Upper lobe of left lung (tissue), 4 donors: ENCODE measurements at regions not wholly inside any gene's neighbourhood (a gene's known extent, or its start where the extent isn't known, plus 50 kb on each side); places are given as distances from the start of the nearest gene placed in this dataset.

Source experiments
- CTCF ChIP-seq, 6 experiments: fragments of 450-650 bp in 4 of 6; fragments of 200-600 bp in 2 of 6; sonication (generic) in 2 of 6; IDR thresholded peaks; one replicate each; pipeline ENCODE4 v1.5.1; 2016 to 2019; ENCODE audit warnings: antibody characterized with exemption in 6 of 6
- POLR2A ChIP-seq, 4 donors: fragments of 450-650 bp; IDR thresholded peaks; one replicate each; pipeline ENCODE4 v1.5.1; 2016 to 2017; ENCODE audit warnings: antibody characterized with exemption in 4 of 4, mild to moderate bottlenecking in 2 of 4
- POLR2AphosphoS5 ChIP-seq, 2 donors: sonication (generic); formaldehyde crosslinking; IDR thresholded peaks; one replicate each; pipeline ENCODE4 v1.5.1; 2017; ENCODE audit warnings: antibody characterized with exemption in 2 of 2

- TF ChIP-seq POLR2AphosphoS5 (IDR thresholded peaks at IDR 0.05): no peak
- no peak for TF ChIP-seq CTCF (IDR thresholded peaks at IDR 0.05)
- TF ChIP-seq POLR2A (IDR thresholded peaks at IDR 0.05): no peak
These were observed 398.8 kb upstream of the CXADR start for GRCh38 chr21:17114045-17114444.
